Left colon (tissue), 2 donors: ENCODE measurements at regions not wholly inside any gene's neighbourhood (a gene's known extent, or its start where the extent isn't known, plus 50 kb on each side); places are given as distances from the start of the nearest gene placed in this dataset.

Experiments
- ATAC-seq: fragments of 200-7000 bp; cut with Tn5 transposase; one replicate; pipeline ENCODE4 v1.9.1; 2020; ENCODE audit warnings: mild to moderate bottlenecking, moderate library complexity
- DNase-seq, 2 donors: peaks; one replicate each; pipeline ENCODE4 v3.0.0-alpha.2; 2020
- intact Hi-C, 2 donors: fragments of 100-400 bp; cut with DNase I in 1 of 2; cut with micrococcal nuclease in 1 of 2; formaldehyde crosslinking; loops; one replicate each; pipeline versions ENCODE4 v1.11.2 to v1.14.0; 2022; cut with DNase I, micrococcal nuclease
- donor health status: DM: no; HTN: no; CAD: no.
- donor health status: DM: yes; HTN: yes; CAD: no.

- DNase-seq = no peak
- ATAC-seq = no peak
- intact Hi-C loops = no loop called here
Observed at GRCh38 chr20:40103420-40103819, 585.6 kb downstream of the MAFB start.

- no peak for ATAC-seq
- intact Hi-C loops = no loop called here
Observed at GRCh38 chr20:40101560-40101959, 587.5 kb downstream of the MAFB start.

GRCh38 chr20:40100261-40100660, 588.8 kb downstream of the MAFB start:
- DNase-seq (no peak), ATAC-seq (no peak)
- intact Hi-C loops = no loop called here

More at GRCh38 chr20:40101560-40101959, 587.5 kb downstream of the MAFB start:
- no peak for DNase-seq

DNA sequence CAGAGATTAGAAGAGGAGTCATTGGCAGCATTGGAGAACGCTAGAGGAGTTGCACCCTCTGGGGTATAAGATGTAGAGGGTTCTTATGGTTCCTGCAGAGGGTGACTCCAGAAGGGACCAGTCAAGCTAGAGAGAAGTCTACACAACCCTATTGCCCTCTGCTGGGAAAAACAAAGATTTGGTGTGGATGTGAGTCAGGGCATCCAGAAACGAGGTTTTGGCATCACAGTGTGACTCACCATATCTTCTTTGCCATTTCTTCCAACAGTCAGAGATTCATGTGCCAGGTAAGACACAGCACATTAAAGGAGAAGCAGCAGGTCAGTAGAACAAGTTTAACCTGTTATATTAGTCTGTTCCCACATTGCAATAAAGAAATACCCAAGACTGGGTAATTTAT, 598.8 kb downstream of the MAFB start:
- no peak for ATAC-seq

GRCh38 chr20:40087496-40087895, 601.5 kb downstream of the MAFB start:
- DNase-seq (no peak), ATAC-seq (no peak)
- intact Hi-C loops = no loop called here

More for the DNA sequence above, 598.8 kb downstream of the MAFB start:
- no peak for DNase-seq
- intact Hi-C loops = no loop called here

GRCh38 chr20:40085513-40085912, 603.5 kb downstream of the MAFB start:
- DNase-seq = no peak
- intact Hi-C loops = no loop called here

DNA sequence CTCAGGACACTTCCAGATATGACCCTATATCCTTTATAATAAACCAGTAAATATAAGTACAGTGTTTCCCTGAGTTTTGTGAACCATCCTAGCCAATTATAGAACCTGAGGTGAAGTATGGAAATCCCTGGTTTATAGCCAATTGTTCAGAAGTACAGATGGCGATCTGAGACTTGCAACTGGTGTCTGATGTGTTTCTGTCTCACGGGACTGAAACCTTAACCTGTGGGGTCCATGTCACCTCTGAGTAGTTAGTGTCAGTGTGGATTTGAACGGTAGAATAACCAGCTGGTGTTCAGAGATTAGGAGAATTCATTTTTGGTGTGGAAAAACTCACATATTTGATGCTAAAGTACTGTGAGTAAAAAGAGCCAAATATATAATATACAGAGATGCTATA, 606.6 kb downstream of the MAFB start:
- ATAC-seq (no peak), DNase-seq (no peak)
- intact Hi-C loops = no loop called here

More at GRCh38 chr20:40085513-40085912, 603.5 kb downstream of the MAFB start:
- no peak for ATAC-seq

DNA sequence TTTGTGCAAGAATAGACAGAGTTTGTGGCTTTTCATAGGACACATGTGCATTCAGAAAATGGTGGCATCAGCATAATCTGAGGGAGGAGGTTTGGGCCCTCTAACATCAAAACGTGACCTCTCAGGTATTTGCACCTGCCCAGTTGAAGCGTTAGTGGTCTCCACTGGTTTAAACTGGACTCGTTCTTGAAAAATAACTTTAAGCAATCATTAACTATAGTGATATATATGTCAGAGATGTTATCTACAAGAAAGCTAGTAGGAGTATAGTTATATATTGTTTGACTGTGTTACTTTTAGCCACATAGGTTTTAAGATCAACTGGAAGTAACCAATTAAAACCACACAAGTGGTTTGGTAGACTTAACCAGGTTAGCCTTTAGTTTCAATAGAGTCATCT, 607.4 kb downstream of the MAFB start:
- intact Hi-C loops = no loop called here
- DNase-seq (no peak), ATAC-seq (no peak)

- ATAC-seq (no peak), DNase-seq (no peak)
- intact Hi-C loops = no loop called here
Observed at GRCh38 chr20:40080041-40080652, 608.9 kb downstream of the MAFB start.

- ATAC-seq (no peak), DNase-seq (no peak)
- intact Hi-C loops = no loop called here
Observed at GRCh38 chr20:40073535-40074111, 615.4 kb downstream of the MAFB start.

DNA sequence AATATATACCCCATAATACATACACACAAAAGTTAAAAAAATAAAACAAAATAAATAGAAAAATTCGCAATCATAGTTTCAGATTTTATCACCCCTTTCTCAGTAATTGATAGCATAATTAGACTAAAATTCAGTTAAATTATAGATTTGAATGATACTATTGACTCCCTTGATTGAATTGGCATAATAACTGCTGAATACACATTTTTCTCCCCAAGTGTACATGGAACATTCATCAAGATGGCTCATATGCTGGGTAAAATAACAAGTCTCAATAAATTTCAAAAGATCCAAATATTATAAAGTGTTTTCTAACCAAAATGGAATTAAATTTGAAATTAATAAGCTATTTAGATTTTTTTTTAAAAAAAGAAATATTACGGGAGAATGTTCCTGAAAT, 616.1 kb downstream of the MAFB start:
- no peak for DNase-seq
- intact Hi-C loops = no loop called here
- no peak for ATAC-seq

DNA sequence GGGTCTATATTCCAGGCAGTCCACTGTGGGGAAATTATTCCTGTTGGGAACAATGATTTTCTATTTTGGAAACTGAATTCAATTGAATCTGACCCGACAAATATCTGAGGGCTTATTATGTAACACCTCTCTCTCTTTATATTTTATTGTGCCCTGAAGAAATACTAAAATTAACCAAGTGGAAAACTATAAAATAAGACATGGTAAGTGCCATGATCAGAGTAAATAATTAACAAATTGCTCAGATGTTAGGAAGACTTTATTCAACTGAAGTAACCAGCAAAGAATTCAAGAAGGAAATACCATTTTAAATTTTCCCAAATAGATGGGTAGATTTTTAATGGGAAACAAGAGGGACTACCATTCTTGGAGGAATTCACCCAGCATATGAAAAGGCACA, 632.9 kb downstream of the MAFB start:
- DNase-seq = no peak
- intact Hi-C loops = no loop called here
- ATAC-seq = no peak

DNA sequence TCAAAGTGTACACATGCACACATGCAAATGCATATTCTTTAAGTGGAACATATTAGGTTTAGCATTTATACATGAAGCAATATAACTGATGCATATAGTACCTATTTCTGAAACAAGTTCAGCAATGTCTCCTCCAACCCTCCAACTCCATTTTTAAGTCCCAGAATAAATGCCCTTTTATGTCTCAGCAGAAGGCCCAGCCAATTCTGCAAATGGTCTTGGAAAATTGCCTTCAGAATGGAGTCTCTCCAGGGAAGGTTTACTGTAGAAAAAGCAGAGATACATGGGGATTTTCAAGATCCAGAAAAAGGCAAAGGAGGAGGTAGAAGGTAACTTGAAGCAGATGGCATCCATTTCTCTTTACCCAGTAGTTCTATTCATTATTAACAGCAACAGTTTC, 633.3 kb downstream of the MAFB start:
- no peak for DNase-seq
- intact Hi-C loops = no loop called here
- ATAC-seq = no peak

- DNase-seq (no peak), ATAC-seq (no peak)
- intact Hi-C loops = no loop called here
Observed at GRCh38 chr20:40054311-40054710, 634.7 kb downstream of the MAFB start.

- intact Hi-C loops = no loop called here
- DNase-seq (no peak), ATAC-seq (no peak)
Observed at GRCh38 chr20:40050596-40050995, 638.4 kb downstream of the MAFB start.

- no peak for DNase-seq
- no peak for ATAC-seq
- intact Hi-C loops = no loop called here
Observed at GRCh38 chr20:40049854-40050253, 639.2 kb downstream of the MAFB start.

GRCh38 chr20:40046703-40047102, 642.3 kb downstream of the MAFB start:
- DNase-seq = no peak
- intact Hi-C loops = no loop called here
- no peak for ATAC-seq

DNA sequence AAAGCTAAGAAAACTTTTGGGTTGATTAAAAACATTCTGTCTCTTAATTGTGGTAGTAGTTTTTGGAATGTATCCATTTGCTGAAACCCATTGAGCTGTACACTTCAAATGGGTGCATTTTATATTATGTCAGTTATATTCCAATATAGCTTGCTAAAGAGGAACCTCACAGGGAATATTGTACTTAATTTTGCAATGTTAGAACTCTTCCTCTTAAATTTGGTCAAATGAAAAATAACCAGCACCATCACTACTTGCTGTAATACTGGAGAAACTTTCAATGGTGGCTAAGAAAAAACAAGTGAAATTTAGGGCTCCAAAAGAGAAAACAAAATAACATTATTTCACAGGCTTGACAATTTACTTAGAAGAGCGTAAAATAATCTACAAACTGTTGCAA, 651.5 kb downstream of the MAFB start:
- intact Hi-C loops = no loop called here
- ATAC-seq (no peak), DNase-seq (no peak)

GRCh38 chr20:40029589-40029988, 659.4 kb downstream of the MAFB start:
- intact Hi-C loops = no loop called here
- no peak for ATAC-seq

GRCh38 chr20:40019510-40019909, 669.5 kb downstream of the MAFB start:
- intact Hi-C loops = no loop called here
- ATAC-seq (no peak), DNase-seq (no peak)

More at GRCh38 chr20:40029589-40029988, 659.4 kb downstream of the MAFB start:
- DNase-seq = no peak

DNA sequence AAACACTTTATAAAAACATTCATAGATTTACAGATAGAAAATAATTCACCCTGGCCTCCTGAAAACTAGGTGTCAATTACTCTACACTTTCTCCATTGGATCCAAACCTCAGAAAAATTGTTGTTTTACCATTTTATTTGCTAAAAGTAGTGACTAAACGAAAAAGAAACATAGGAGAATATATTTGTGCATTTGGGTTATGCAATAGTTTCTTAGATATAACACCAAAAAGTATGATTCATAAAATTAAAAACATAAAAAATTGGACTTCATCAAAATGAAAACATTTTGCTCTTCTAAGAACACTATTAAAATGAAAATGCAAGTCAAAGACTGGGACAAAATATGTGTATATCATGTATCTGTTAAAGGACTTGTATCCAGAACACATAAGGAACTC, 671.3 kb downstream of the MAFB start:
- DNase-seq = no peak
- no peak for ATAC-seq
- intact Hi-C loops = no loop called here
